ENCODE measurements at regions not wholly inside any gene's neighbourhood (a gene's known extent, or its start where the extent isn't known, plus 50 kb on each side); places are given as distances from the start of the nearest gene placed in this dataset.
A peak's percentile ranks its signal among the peaks of the same experiment; 100 is the strongest.

- TF ChIP-seq CTCF (conservative IDR thresholded peaks at IDR 0.05), result no peak
- Mint-ChIP-seq H3K4me1 (peaks cover 6% of the 10 kb centered on the region), H3K27me3 (ENCODE audit: insufficient read depth) (no peaks in the 10 kb centered on the region), H3K36me3 (ENCODE audit: low read depth) (peaks cover 5% of the 10 kb centered on the region), H3K9me3 (peaks cover 45% of the 10 kb centered on the region), H3K27ac (no peak overlapping the region), H3K4me3 (no peak overlapping the region)
- Histone ChIP-seq H3K9ac (ENCODE audit: extremely low read depth, low read length, poor library complexity, severe bottlenecking) (no peak overlapping the region), H3K36me3 (ENCODE audit: control insufficient read depth, insufficient read depth, low read length) (no peaks in the 10 kb centered on the region), H3K9me3 (ENCODE audit: control insufficient read depth, low read length) (peaks cover 41% of the 10 kb centered on the region), H3K4me1 (ENCODE audit: control insufficient read depth, insufficient read depth, low read length) (no peaks in the 10 kb centered on the region), H3K27me3 (ENCODE audit: control insufficient read depth, insufficient read depth, low read length, poor library complexity, severe bottlenecking) (no peaks in the 10 kb centered on the region), H3K27ac (ENCODE audit: low read depth, low read length) (no peak overlapping the region), H3K4me3 (ENCODE audit: low read length) (peak overlapping the region; percentile 36)
- WGBS, 2 experiments (ENCODE audit: insufficient coverage in 1 of 2, insufficient read length in 1 of 2), result 92 to 93% methylated on average over 4 of the region's 4 CpGs
- peak; percentile 44 for DNase-seq
Measured at GRCh38 chr3:163878396-163878795, 1199.9 kb downstream of the SI start.

DNA sequence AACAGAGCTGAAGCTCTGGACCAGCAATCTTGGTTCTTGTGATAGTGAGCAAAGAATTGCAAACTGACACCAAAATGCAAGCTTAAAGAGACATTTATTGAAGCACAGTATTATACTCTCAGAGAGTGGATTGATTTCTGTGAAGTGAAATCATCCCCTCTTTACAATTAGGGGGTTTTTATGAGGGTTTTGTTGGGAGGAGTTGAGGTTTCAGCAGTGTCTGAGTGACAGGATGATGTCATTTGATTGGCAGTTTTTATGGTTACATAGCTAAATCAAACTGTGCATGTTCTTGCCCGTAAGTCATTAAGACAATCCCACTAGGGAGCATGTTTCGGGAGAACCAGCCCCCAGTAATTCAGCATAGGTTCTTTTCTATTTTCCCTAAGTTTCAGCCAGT is 1200.5 kb downstream of the SI start:
- DNase-seq, result no peak
- Histone ChIP-seq H3K9me3 (ENCODE audit: control insufficient read depth, low read length) (peaks cover 41% of the 10 kb centered on the region), H3K4me3 (ENCODE audit: low read length) (peak overlapping the region; percentile 36), H3K36me3 (ENCODE audit: control insufficient read depth, insufficient read depth, low read length) (no peaks in the 10 kb centered on the region), H3K27ac (ENCODE audit: low read depth, low read length) (no peak overlapping the region), H3K9ac (ENCODE audit: extremely low read depth, low read length, poor library complexity, severe bottlenecking) (no peak overlapping the region), H3K4me1 (ENCODE audit: control insufficient read depth, insufficient read depth, low read length) (no peaks in the 10 kb centered on the region), H3K27me3 (ENCODE audit: control insufficient read depth, insufficient read depth, low read length, poor library complexity, severe bottlenecking) (no peaks in the 10 kb centered on the region)
- Mint-ChIP-seq H3K27me3 (ENCODE audit: insufficient read depth) (no peaks in the 10 kb centered on the region), H3K9me3 (peaks cover 45% of the 10 kb centered on the region), H3K4me1 (peaks cover 6% of the 10 kb centered on the region), H3K36me3 (ENCODE audit: low read depth) (peaks cover 5% of the 10 kb centered on the region), H3K4me3 (no peak overlapping the region), H3K27ac (no peak overlapping the region)
- 92% methylated on average over 2 of the region's 2 CpGs; no CpG with 5 or more reads in 1 of the 2 experiments for WGBS, 2 experiments (ENCODE audit: insufficient coverage in 1 of 2, insufficient read length in 1 of 2)
- no peak for TF ChIP-seq CTCF (conservative IDR thresholded peaks at IDR 0.05)

DNA sequence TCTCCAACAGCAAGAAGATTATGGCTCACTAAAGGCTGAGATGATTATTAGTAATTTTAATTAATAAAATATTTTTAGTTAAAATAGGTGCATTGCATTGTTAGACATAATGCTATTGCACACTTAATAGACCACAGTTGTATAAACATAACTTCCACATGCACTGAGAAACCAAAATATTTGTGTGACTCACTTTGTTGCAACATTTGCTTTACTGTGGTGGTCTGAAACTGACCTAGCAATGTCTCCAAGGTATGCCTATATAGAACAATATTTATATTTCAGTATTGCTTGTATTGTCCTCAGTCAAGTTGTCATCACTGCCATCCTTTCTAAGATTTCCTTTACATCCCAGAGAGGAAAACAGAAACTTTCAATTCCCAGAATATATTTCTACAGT is 1215.2 kb downstream of the SI start:
- no peak overlapping the region for H3K9ac ChIP-seq (ENCODE audit: extremely low read depth, low read length, poor library complexity, severe bottlenecking)
- Mint-ChIP-seq H3K36me3 (ENCODE audit: low read depth) (no peaks in the 10 kb centered on the region), H3K4me1 (no peaks in the 10 kb centered on the region), H3K9me3 (peaks cover 12% of the 10 kb centered on the region), H3K4me3 (no peak overlapping the region), H3K27me3 (ENCODE audit: insufficient read depth) (no peaks in the 10 kb centered on the region), H3K27ac (no peak overlapping the region)
- no peak for TF ChIP-seq CTCF (conservative IDR thresholded peaks at IDR 0.05)
- no peaks in the 10 kb centered on the region for H3K27me3 ChIP-seq (ENCODE audit: control insufficient read depth, insufficient read depth, low read length, poor library complexity, severe bottlenecking)
- H3K4me1 ChIP-seq (ENCODE audit: control insufficient read depth, insufficient read depth, low read length), result no peaks in the 10 kb centered on the region
- peaks cover 10% of the 10 kb centered on the region for H3K9me3 ChIP-seq (ENCODE audit: control insufficient read depth, low read length)
- no peaks in the 10 kb centered on the region for H3K36me3 ChIP-seq (ENCODE audit: control insufficient read depth, insufficient read depth, low read length)
- DNase-seq, result no peak
- H3K4me3 ChIP-seq (ENCODE audit: low read length), result no peak overlapping the region
- no peak overlapping the region for H3K27ac ChIP-seq (ENCODE audit: low read depth, low read length)
